SJSA1 (cell line): ENCODE measurements at regions not wholly inside any gene's neighbourhood (a gene's known extent, or its start where the extent isn't known, plus 50 kb on each side); places are given as distances from the start of the nearest gene placed in this dataset.
A peak's percentile ranks its signal among the peaks of the same experiment; 100 is the strongest.

Source experiments
- DNase-seq, 2 experiments: peaks; one replicate each; pipeline ENCODE4 v3.0.0-alpha.2; 2015 to 2020; ENCODE audit warnings: low spot score in 2 of 2, low read depth in 1 of 2
- H3K27ac ChIP-seq: fragments of 250-450 bp; sonication (Bioruptor Pico); 2 replicates; pipeline ENCODE4 v1.5.1; 2020; ENCODE audit warnings: mild to moderate bottlenecking, moderate library complexity
- H3K27me3 ChIP-seq: fragments of 250-450 bp; sonication (Bioruptor Pico); replicated peaks from 2 replicates; pipeline ENCODE4 v1.5.1; 2020; ENCODE audit warnings: mild to moderate bottlenecking, moderate library complexity
- H3K36me3 ChIP-seq: fragments of 250-450 bp; sonication (Bioruptor Pico); 2 replicates; pipeline ENCODE4 v1.5.1; 2020; ENCODE audit warnings: mild to moderate bottlenecking
- H3K4me1 ChIP-seq: fragments of 250-450 bp; sonication (Bioruptor Pico); replicated peaks from 2 replicates; pipeline ENCODE4 v1.6.1; 2021; ENCODE audit warnings: mild to moderate bottlenecking
- H3K4me3 ChIP-seq: fragments of 250-450 bp; sonication (Bioruptor Pico); 2 replicates; pipeline ENCODE4 v1.5.1; 2020; ENCODE audit warnings: mild to moderate bottlenecking
- H3K9me3 ChIP-seq: fragments of 250-450 bp; sonication (Bioruptor Pico); replicated peaks from 2 replicates; pipeline ENCODE4 v1.5.1; 2020; ENCODE audit warnings: mild to moderate bottlenecking

DNA sequence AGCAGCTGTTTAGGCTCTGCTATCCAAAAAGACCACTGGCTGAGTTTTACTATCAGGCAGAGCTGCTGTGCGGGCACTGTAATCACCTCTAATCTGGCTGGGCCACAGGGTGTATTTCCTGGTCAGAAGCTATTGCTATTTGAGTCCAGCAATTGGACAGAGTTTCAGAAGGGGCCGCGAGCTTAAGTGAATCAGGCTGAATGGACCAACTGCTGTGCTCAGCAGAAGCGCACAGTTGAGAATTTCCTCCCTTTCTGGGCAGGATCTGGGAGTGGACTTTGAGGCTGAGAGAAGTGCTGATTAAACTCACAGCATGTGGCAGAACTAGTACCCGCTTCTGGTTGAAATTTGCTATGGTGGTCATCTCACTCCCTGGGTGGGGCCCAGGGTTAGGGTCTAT is 251.8 kb downstream of the INSIG2 start:
- no peak for DNase-seq
- H3K36me3 ChIP-seq = no peaks in the 10 kb centered on the region
- H3K9me3 ChIP-seq = no peaks in the 10 kb centered on the region; the same call in 1 of the 2 replicates
- H3K27ac ChIP-seq = no peak overlapping the region
- no peak overlapping the region for H3K4me3 ChIP-seq
- no peaks in the 10 kb centered on the region for H3K27me3 ChIP-seq
- H3K4me1 ChIP-seq = no peaks in the 10 kb centered on the region

DNA sequence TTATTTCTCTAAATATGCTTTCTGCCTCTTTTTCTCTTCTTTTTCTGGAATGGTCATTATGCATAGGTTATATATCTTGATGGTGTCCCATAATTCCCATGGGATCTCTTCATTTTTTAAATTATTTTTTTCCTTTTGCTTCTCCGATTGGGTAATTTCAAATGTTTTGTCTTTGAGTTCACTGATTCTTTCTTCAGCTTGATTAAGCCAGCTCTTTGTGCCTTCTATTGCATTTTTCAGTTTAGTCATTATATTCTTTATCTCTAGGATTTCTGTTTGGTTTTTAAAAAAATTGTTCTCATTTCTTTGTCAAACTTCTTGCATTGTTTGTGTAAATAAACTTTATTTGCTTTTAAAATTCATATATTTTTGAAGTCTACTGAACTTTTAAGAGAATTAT is 251.1 kb downstream of the INSIG2 start:
- no peak overlapping the region for H3K4me3 ChIP-seq
- no peak overlapping the region for H3K27ac ChIP-seq
- DNase-seq = no peak
- no peaks in the 10 kb centered on the region; the same call in 1 of the 2 replicates for H3K27me3 ChIP-seq
- H3K4me1 ChIP-seq = no peaks in the 10 kb centered on the region
- H3K9me3 ChIP-seq = no peaks in the 10 kb centered on the region; the same call in 1 of the 2 replicates
- no peaks in the 10 kb centered on the region for H3K36me3 ChIP-seq

DNA sequence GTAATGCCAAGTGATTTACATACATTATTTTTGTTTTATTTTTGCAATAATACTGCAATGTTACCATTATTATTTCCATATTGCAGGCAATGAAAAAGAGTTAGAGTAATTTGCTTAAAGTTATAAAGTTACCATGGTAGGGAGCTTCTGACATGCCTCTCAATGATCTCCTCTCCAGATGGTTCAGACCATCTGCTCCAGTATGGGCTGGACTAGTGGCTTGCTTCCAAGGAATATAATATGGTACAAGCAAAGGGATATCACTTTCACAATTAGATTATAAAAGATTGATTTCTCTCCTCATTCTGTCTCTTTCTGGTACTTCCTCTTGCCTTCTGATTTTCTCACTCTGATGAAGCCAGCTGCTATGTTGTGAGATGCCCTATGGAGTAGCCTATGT is 245.4 kb downstream of the INSIG2 start:
- no peak for DNase-seq
- H3K27me3 ChIP-seq = no peaks in the 10 kb centered on the region; the same call in 1 of the 2 replicates
- no peaks in the 10 kb centered on the region for H3K36me3 ChIP-seq

DNA sequence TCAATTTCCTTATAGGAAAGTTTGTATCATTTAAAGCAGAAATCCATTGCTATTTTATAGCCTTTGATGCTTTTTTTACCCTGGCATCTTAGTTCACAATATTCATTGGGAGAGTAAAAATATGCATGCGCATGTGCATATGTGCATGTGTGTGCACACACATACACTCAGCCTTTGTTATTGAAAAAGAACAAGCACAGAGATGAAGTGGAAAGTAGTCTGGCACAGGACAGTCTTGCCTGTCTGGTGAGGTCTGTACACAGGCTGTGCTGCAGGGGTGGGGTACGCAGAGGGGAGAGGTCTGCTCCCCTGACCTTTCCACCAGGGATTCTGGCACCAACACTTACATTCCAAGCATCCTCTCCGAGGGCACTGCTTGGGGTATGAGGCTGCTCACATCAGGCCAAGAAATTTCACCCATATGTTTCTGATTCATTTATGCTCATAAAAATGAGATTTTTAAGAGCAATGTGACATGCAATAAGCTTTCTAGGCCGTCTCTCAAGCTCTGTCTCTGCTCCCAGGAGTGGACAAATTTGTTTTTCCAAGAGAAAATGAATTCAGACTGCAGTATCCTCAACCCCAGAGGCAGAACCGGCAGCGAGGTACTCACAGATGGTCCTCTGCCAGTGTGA is 237.2 kb downstream of the INSIG2 start:
- Histone ChIP-seq H3K36me3 (no peaks in the 10 kb centered on the region), H3K4me3 (no peak overlapping the region), H3K4me1 (no peaks in the 10 kb centered on the region), H3K9me3 (no peaks in the 10 kb centered on the region), H3K27me3 (no peaks in the 10 kb centered on the region), H3K27ac (no peak overlapping the region)
- DNase-seq = no peak

More for the DNA sequence above, 245.4 kb downstream of the INSIG2 start:
- Histone ChIP-seq H3K9me3 (no peaks in the 10 kb centered on the region), H3K4me1 (no peaks in the 10 kb centered on the region), H3K27ac (no peak overlapping the region), H3K4me3 (no peak overlapping the region)

DNA sequence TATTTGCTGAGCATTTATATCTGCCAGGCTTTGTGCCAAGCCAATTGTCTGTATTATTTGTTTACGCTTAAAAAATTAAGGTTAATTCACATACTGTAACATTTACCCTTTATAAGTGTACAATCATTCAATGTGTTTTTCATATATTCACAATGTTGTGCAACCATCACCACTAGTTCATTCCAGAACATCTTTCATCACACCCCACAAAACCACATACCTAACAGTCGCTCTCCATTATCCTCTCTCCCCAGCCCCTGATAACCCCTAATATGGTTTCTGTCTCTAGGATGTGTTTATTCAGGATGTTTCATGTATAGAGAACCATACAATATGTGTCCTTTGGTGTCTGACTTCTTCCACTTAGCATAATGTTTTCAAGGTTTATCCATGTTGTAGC is 234.1 kb downstream of the INSIG2 start:
- DNase-seq = no peak
- Histone ChIP-seq H3K4me3 (no peak overlapping the region), H3K36me3 (no peaks in the 10 kb centered on the region), H3K4me1 (no peaks in the 10 kb centered on the region), H3K27ac (no peak overlapping the region), H3K27me3 (no peaks in the 10 kb centered on the region), H3K9me3 (no peaks in the 10 kb centered on the region; the same call in 1 of the 2 replicates)

DNA sequence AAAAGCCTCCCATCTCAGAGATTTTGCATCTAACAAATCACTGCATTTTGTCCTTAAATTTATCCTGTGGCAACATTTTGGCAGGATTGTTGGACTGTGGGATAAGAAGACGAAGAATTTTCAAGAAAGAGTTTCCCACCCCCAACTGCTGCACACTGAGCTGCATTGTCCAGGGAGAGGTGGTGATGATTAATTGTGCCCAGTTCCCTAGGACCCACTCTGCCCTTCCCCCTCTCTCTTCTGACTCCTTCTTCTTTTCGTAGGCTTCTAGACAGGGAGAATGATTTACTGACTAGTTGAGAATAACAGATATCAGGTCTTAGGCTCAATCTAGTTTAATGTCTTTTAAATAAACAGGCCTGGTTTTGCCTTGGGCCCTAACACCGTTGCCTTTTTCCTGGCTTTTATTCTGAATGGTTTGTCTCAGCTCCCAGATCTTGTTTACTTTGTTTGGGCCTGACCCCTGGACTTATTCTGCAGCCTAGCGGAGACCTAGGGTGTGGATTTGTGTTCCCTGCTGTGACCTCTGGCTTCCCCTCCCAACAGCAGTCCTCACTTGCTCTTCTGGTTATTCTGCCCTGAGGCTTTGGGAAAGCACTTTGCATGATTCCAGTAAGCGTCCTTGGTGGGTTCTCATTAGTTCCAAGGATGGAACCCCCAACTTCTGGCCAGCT is 233.3 kb downstream of the INSIG2 start:
- no peaks in the 10 kb centered on the region; the same call in 1 of the 2 replicates for H3K9me3 ChIP-seq
- no peak overlapping the region for H3K27ac ChIP-seq
- no peak overlapping the region for H3K4me3 ChIP-seq
- DNase-seq = no peak
- no peaks in the 10 kb centered on the region for H3K27me3 ChIP-seq
- H3K4me1 ChIP-seq = no peaks in the 10 kb centered on the region
- H3K36me3 ChIP-seq = no peaks in the 10 kb centered on the region

DNA sequence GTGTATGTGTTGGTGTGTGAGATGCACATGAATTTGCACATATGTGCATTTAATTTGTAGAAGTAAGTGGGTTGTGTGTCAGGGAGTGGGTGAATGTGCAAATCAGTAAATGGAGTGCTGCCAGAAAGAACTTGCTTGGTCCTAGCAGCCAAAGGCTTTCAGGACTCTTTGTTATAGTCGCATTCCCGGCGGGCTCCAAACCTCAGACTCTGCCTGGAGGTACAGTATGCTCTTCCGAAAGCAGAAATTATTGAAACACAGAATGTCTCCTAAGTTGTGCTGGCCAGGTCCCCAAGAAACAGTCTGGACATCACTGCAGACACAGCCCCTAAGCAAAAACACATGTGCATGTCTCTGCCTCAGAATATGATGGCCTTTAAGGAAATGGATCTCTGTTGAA is 232.4 kb downstream of the INSIG2 start:
- Histone ChIP-seq H3K4me3 (no peak overlapping the region), H3K27me3 (no peaks in the 10 kb centered on the region), H3K9me3 (no peaks in the 10 kb centered on the region; the same call in 1 of the 2 replicates), H3K27ac (no peak overlapping the region), H3K4me1 (no peaks in the 10 kb centered on the region), H3K36me3 (no peaks in the 10 kb centered on the region)
- DNase-seq = no peak

DNA sequence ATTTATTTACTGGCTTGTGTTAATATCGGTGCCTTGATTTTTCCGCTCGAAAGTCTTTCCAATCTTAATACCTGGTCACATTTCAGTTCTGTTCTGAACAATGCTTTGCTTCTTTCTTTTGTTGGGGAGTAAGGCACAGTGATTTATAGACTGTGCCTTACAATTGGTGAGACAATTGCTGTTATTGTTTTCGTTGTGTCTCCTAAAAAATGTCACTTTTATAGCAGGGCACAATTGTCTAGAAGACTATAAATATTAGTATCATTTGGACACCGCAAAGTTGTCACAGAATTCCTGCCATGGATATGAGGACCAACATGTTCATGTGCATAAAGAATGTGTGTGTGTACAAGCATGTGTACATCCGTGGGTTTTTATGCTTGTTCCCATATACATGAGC is 231.9 kb downstream of the INSIG2 start:
- H3K4me3 ChIP-seq = no peak overlapping the region
- H3K9me3 ChIP-seq = no peaks in the 10 kb centered on the region; the same call in 1 of the 2 replicates
- DNase-seq = no peak
- no peaks in the 10 kb centered on the region for H3K27me3 ChIP-seq
- H3K4me1 ChIP-seq = no peaks in the 10 kb centered on the region
- H3K27ac ChIP-seq = no peak overlapping the region
- H3K36me3 ChIP-seq = no peaks in the 10 kb centered on the region

DNA sequence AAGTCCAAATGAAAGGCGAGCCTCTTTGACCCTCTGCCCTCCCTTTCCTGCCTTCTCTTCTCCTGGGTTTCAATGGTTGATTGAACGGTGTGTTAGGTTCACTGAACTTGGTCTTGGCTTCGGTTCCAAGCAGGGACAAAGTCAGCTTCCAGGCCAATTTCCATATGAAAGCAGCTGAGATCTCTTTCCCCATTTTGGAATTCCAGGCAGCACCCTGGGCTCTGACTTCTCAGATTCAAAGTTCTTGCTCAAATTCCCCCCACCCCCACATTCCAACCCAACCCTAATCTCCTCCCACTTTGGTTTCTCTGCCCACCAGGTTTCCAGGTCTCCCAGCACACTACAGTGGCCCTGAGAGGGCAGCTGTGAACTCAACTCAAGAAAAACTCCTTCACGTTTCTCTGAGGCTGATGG is 231.0 kb downstream of the INSIG2 start:
- Histone ChIP-seq H3K36me3 (no peaks in the 10 kb centered on the region), H3K4me3 (no peak overlapping the region), H3K27me3 (no peaks in the 10 kb centered on the region), H3K4me1 (no peaks in the 10 kb centered on the region), H3K27ac (no peak overlapping the region), H3K9me3 (no peaks in the 10 kb centered on the region; the same call in 1 of the 2 replicates)
- no peak for DNase-seq

DNA sequence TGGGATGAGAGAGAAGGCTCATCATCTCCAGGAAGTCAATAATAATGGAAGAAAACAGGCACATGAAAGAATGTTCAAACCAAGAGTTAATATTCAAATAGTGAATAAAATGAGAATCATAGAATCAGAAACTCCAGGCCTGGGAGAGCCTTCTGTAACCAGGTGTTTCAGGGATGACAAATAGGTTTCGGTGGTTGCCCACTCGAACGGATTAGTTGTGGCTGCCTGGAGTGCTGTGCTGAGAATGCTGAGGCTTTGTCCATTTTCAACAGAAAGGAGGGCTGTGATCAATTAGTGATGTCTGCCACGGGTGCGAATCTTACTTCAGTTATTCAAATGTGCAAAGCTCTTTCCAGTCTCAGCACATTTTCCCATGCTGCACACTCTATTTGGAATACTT is 227.3 kb downstream of the INSIG2 start:
- Histone ChIP-seq H3K27ac (no peak overlapping the region), H3K9me3 (no peaks in the 10 kb centered on the region; the same call in 1 of the 2 replicates), H3K36me3 (no peaks in the 10 kb centered on the region), H3K27me3 (no peaks in the 10 kb centered on the region), H3K4me3 (no peak overlapping the region), H3K4me1 (peaks cover 3% of the 10 kb centered on the region; the same call in 1 of the 2 replicates)
- DNase-seq = no peak

DNA sequence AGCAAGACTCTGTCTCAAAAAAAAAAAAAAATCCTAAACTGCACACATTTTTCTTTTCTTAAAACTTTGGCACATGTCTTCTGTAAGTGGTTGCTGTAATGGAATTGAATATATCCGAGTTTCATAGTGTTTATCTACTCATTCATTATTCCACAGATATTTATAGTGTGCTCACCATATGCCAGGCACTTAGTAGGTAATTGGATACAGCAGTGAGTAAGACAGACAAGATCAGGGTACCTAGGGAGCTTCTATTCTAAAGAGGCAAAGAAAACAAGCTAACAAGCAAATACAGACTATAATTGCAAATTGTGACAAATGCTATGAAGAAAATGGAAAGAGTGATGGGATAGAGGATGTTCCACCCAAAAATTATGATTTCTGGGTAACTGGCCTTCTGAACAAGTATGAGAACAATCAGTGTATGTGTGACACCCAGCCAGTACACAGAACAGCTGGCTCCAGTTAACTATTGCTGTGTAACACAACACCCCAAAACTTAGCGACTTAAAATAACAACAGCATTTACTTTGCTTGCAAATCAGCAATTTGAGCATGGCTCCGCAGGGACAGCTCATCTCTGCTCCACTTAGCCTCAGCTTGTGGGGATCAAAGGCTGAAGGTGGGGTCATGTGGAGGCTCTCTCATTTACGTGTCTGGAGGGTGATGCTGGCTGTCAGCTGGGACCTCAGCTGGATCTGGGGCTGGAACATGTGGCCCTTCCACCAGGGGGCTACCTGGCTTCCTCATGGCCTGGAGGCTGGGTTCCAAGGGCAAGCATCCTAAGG is 224.9 kb downstream of the INSIG2 start:
- Histone ChIP-seq H3K27ac (no peak overlapping the region), H3K36me3 (no peaks in the 10 kb centered on the region), H3K4me3 (no peak overlapping the region), H3K9me3 (no peaks in the 10 kb centered on the region), H3K4me1 (peaks cover 5% of the 10 kb centered on the region; the same call in 1 of the 2 replicates), H3K27me3 (no peaks in the 10 kb centered on the region; the same call in 1 of the 2 replicates)
- DNase-seq = no peak

DNA sequence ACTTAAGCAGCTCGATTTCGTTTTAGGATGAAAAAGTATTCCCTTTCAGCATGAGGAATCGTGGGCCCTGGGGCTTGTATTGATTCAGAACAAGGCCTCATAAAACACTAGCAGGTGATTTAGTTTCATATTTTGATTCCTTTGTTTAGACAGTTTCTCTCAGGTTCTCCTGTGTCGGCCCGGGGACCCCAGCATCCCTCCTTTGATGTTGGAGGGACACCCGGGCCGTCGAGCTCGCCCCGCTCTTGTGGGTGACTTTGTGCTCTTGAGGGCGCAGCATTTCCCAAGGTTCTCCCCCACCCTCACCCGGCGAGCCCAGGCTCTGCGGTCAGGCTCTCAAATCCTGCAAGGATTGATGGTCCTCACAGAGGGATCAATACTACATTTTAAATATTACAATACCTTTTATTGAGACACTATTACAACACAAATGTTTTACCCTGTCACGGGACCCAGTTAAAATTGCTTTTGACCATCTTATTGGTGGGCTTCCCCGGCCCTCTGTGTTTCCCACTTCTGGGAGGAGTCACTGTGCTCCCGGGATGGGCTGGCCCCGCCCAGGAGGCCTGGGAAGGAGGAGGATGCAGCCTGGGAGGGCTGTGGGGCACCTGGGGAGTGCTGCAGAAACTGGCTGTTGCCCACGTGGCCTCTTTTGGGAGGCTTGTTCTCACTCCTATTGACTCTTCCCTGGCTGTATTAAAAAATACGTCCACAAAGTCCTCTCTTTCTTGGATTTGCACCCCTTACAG is 222.6 kb downstream of the INSIG2 start:
- Histone ChIP-seq H3K4me3 (peak overlapping the region; percentile 40), H3K27ac (peak overlapping the region; percentile 8; the same call in 1 of the 2 replicates), H3K27me3 (peaks cover 4% of the 10 kb centered on the region; the same call in 1 of the 2 replicates), H3K9me3 (no peaks in the 10 kb centered on the region), H3K4me1 (peaks cover 5% of the 10 kb centered on the region; the same call in 1 of the 2 replicates), H3K36me3 (no peaks in the 10 kb centered on the region)
- peak in 1 of 2 experiments; percentile 12 for DNase-seq
